AG04449 (cell line): ENCODE measurements at regions not wholly inside any gene's neighbourhood (a gene's known extent, or its start where the extent isn't known, plus 50 kb on each side); places are given as distances from the start of the nearest gene placed in this dataset.
"Not testable (repeated sequence)": the region's sequence is repeated elsewhere in the genome, so short reads cannot be mapped to it uniquely, and the experiment has no call there.

Source experiments
- CTCF ChIA-PET: fragments of 350-600 bp; formaldehyde crosslinking; extraction: SDS; loops from one replicate; lab custom pipeline; 2021; ENCODE audit warnings: antibody characterized with exemption; lab: Yijun Ruan, JAX
- POLR2A ChIA-PET: fragments of 400-600, 350-600 bp; formaldehyde crosslinking; extraction: SDS; loops from one replicate; lab custom pipeline; 2020; ENCODE audit warnings: antibody characterized with exemption, inconsistent platforms; lab: Yijun Ruan, JAX
- DNase-seq: peaks from one replicate; pipeline ENCODE4 v3.0.0-alpha.2; 2010; ENCODE audit warnings: low read depth, low spot score
- H3K4me3 ChIP-seq: 2 replicates; pipeline ENCODE4 v1.5.1; 2011; ENCODE audit warnings: low read depth, mild to moderate bottlenecking, control low read depth, low read length
- CTCF ChIP-seq: IDR thresholded peaks from one replicate; pipeline ENCODE4 v1.5.1; 2011; ENCODE audit warnings: mild to moderate bottlenecking, moderate library complexity, low read length, control low read depth, inconsistent platforms; ENCODE audit not compliant: insufficient read depth; ENCODE audit errors: missing control alignments

GRCh38 chr20:12535316-12535715 is 473.5 kb upstream of the SPTLC3 start:
- no peak for TF ChIP-seq CTCF
- ChIA-PET CTCF (no interaction called here), POLR2A (no interaction called here)
- H3K4me3 ChIP-seq = no peak overlapping the region
- no peak for DNase-seq

- CTCF ChIA-PET = no interaction called here
- TF ChIP-seq CTCF = no peak
- H3K4me3 ChIP-seq = no peak overlapping the region
- DNase-seq = no peak
- POLR2A ChIA-PET = no interaction called here
Observed at GRCh38 chr20:12535770-12536169, 473.0 kb upstream of the SPTLC3 start.

- DNase-seq = no peak
- H3K4me3 ChIP-seq = no peak overlapping the region
- ChIA-PET CTCF (no interaction called here), POLR2A (no interaction called here)
- no peak for TF ChIP-seq CTCF
Observed at GRCh38 chr20:12554426-12554825, 454.3 kb upstream of the SPTLC3 start.

GRCh38 chr20:12555369-12555768 is 453.4 kb upstream of the SPTLC3 start:
- ChIA-PET POLR2A (no interaction called here), CTCF (no interaction called here)
- H3K4me3 ChIP-seq = no peak overlapping the region

GRCh38 chr20:12555849-12556248 is 452.9 kb upstream of the SPTLC3 start:
- CTCF ChIA-PET, POLR2A ChIA-PET: not testable (repeated sequence)

More at GRCh38 chr20:12555369-12555768, 453.4 kb upstream of the SPTLC3 start:
- DNase-seq = no peak
- TF ChIP-seq CTCF = no peak

GRCh38 chr20:12557224-12557623 is 451.5 kb upstream of the SPTLC3 start:
- ChIA-PET CTCF (no interaction called here), POLR2A (no interaction called here)
- DNase-seq = no peak
- no peak for TF ChIP-seq CTCF
- no peak overlapping the region for H3K4me3 ChIP-seq

More at GRCh38 chr20:12555849-12556248, 452.9 kb upstream of the SPTLC3 start:
- not testable (repeated sequence) for DNase-seq, H3K4me3 ChIP-seq

- no peak for TF ChIP-seq CTCF
- H3K4me3 ChIP-seq = no peak overlapping the region
- CTCF ChIA-PET = no interaction called here
- DNase-seq = no peak
- POLR2A ChIA-PET = no interaction called here
Observed at GRCh38 chr20:12564979-12565378, 443.8 kb upstream of the SPTLC3 start.
